Prostate gland (tissue), 2 donors: ENCODE measurements at regions not wholly inside any gene's neighbourhood (a gene's known extent, or its start where the extent isn't known, plus 50 kb on each side); places are given as distances from the start of the nearest gene placed in this dataset.

Source experiments
- POLR2A ChIP-seq: fragments of 450-650 bp; IDR thresholded peaks from one replicate; pipeline ENCODE4 v1.6.1; 2016; ENCODE audit warnings: antibody characterized with exemption, mild to moderate bottlenecking
- POLR2AphosphoS5 ChIP-seq: sonication (generic); formaldehyde crosslinking; IDR thresholded peaks from one replicate; pipeline ENCODE4 v1.6.1; 2017; ENCODE audit warnings: antibody characterized with exemption
- TF ChIP-seq, protein P1 (sequence below), 4 experiments: fragments of 200-600 bp in 2 of 4; fragments of 450-650 bp in 2 of 4; sonication (generic) in 2 of 4; IDR thresholded peaks; 1 replicate in 3 of 4; 2 replicates in 1 of 4; pipeline ENCODE4 v1.5.1; 2016 to 2019; ENCODE audit warnings: antibody characterized with exemption in 4 of 4, mild to moderate bottlenecking in 2 of 4, moderate library complexity in 2 of 4

GRCh38 chrX:109813236-109813635, 80.2 kb upstream of the ACSL4 start:
- TF ChIP-seq, protein P1, sequence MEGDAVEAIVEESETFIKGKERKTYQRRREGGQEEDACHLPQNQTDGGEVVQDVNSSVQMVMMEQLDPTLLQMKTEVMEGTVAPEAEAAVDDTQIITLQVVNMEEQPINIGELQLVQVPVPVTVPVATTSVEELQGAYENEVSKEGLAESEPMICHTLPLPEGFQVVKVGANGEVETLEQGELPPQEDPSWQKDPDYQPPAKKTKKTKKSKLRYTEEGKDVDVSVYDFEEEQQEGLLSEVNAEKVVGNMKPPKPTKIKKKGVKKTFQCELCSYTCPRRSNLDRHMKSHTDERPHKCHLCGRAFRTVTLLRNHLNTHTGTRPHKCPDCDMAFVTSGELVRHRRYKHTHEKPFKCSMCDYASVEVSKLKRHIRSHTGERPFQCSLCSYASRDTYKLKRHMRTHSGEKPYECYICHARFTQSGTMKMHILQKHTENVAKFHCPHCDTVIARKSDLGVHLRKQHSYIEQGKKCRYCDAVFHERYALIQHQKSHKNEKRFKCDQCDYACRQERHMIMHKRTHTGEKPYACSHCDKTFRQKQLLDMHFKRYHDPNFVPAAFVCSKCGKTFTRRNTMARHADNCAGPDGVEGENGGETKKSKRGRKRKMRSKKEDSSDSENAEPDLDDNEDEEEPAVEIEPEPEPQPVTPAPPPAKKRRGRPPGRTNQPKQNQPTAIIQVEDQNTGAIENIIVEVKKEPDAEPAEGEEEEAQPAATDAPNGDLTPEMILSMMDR (IDR thresholded peaks at IDR 0.05): no peak
- TF ChIP-seq POLR2AphosphoS5: no peak
- TF ChIP-seq POLR2A: no peak
